HG03439 (cell line): ENCODE measurements at regions not wholly inside any gene's neighbourhood (a gene's known extent, or its start where the extent isn't known, plus 50 kb on each side); places are given as distances from the start of the nearest gene placed in this dataset.

ENCODE experiments used
- ATAC-seq: cut with Tn5 transposase; IDR thresholded peaks from one replicate; pipeline ENCODE4 v1.9.1; 2021; ENCODE audit warnings: mild to moderate bottlenecking, moderate library complexity; ENCODE audit not compliant: unreplicated experiment

GRCh38 chr10:3435671-3436070, 263.1 kb upstream of the PITRM1 start:
- no peak for ATAC-seq

GRCh38 chr10:3433988-3434387, 261.4 kb upstream of the PITRM1 start:
- ATAC-seq: no peak

GRCh38 chr10:3433131-3433530, 260.5 kb upstream of the PITRM1 start:
- no peak for ATAC-seq

- no peak for ATAC-seq
These were observed 259.7 kb upstream of the PITRM1 start for GRCh38 chr10:3432081-3432825.

GRCh38 chr10:3430501-3430900, 257.9 kb upstream of the PITRM1 start:
- ATAC-seq: no peak

GRCh38 chr10:3429676-3430075, 257.1 kb upstream of the PITRM1 start:
- ATAC-seq: no peak

- no peak for ATAC-seq
These were observed 256.2 kb upstream of the PITRM1 start for GRCh38 chr10:3428826-3429225.

- ATAC-seq: no peak
These were observed 255.4 kb upstream of the PITRM1 start for GRCh38 chr10:3427950-3428354.

GRCh38 chr10:3427347-3427746, 254.8 kb upstream of the PITRM1 start:
- no peak for ATAC-seq

GRCh38 chr10:3426190-3426845, 253.7 kb upstream of the PITRM1 start:
- ATAC-seq: no peak

- ATAC-seq: no peak
These were observed 253.1 kb upstream of the PITRM1 start for GRCh38 chr10:3425716-3426115.

- no peak for ATAC-seq
These were observed 252.7 kb upstream of the PITRM1 start for GRCh38 chr10:3425261-3425660.

GRCh38 chr10:3424111-3424851, 251.7 kb upstream of the PITRM1 start:
- ATAC-seq: no peak

- no peak for ATAC-seq
These were observed 250.8 kb upstream of the PITRM1 start for GRCh38 chr10:3423384-3423783.

GRCh38 chr10:3422282-3422681, 249.7 kb upstream of the PITRM1 start:
- no peak for ATAC-seq

GRCh38 chr10:3421537-3422257, 249.1 kb upstream of the PITRM1 start:
- no peak for ATAC-seq

GRCh38 chr10:3420527-3421469, 248.2 kb upstream of the PITRM1 start:
- ATAC-seq: no peak

GRCh38 chr10:3419719-3420495, 247.3 kb upstream of the PITRM1 start:
- no peak for ATAC-seq

GRCh38 chr10:3418926-3419325, 246.3 kb upstream of the PITRM1 start:
- no peak for ATAC-seq
